ENCODE measurements at regions not wholly inside any gene's neighbourhood (a gene's known extent, or its start where the extent isn't known, plus 50 kb on each side); places are given as distances from the start of the nearest gene placed in this dataset.

GRCh38 chr7:38020121-38020785 is 99.8 kb downstream of the EPDR1 start:
- Histone ChIP-seq H4K20me1 (ENCODE audit: insufficient read depth, low read length) (no peaks in the 10 kb centered on the region), H3K9ac (ENCODE audit: low read length) (no peak overlapping the region), H3K27me3 (ENCODE audit: insufficient read depth, low read length) (no peaks in the 10 kb centered on the region), H3K9me3 (ENCODE audit: insufficient read depth, low read depth, low read length) (no peaks in the 10 kb centered on the region), H3K36me3 (ENCODE audit: insufficient read depth, low read length) (no peaks in the 10 kb centered on the region), H3K4me3 (ENCODE audit: insufficient read depth, low read depth, low read length) (no peak overlapping the region), H3K79me2 (ENCODE audit: insufficient read depth, low read length) (no peaks in the 10 kb centered on the region), H3K4me1 (ENCODE audit: insufficient read depth, low read length) (no peaks in the 10 kb centered on the region), H2AFZ (ENCODE audit: low read depth, low read length) (no peak overlapping the region), H3K4me2 (ENCODE audit: low read length) (no peak overlapping the region), H3K27ac (ENCODE audit: low read depth, low read length) (no peak overlapping the region)
- FAIRE-seq (no peak), DNase-seq (ENCODE audit: low read depth) (peak; percentile 79)
- Mint-ChIP-seq H3K27me3 (ENCODE audit: low read depth, unreplicated experiment) (no peaks in the 10 kb centered on the region), H3K27ac (ENCODE audit: unreplicated experiment) (no peak overlapping the region), H3K9me3 (ENCODE audit: unreplicated experiment) (no peaks in the 10 kb centered on the region), H3K36me3 (ENCODE audit: low read depth, unreplicated experiment) (no peaks in the 10 kb centered on the region), H3K4me3 (ENCODE audit: unreplicated experiment) (no peak overlapping the region), H3K4me1 (ENCODE audit: low read depth, unreplicated experiment) (peaks cover 3% of the 10 kb centered on the region)
- TF ChIP-seq CTCF (IDR thresholded peaks at IDR 0.05; ENCODE audit: insufficient read depth, low read depth, low read length) (no peak), EZH2 (IDR thresholded peaks at IDR 0.05; ENCODE audit: insufficient read depth, low read length) (no peak)

GRCh38 chr7:38021892-38022291 is 101.5 kb downstream of the EPDR1 start:
- H3K27ac Mint-ChIP-seq (ENCODE audit: unreplicated experiment) = no peak overlapping the region
- no peak overlapping the region for H3K4me3 Mint-ChIP-seq (ENCODE audit: unreplicated experiment)
- H3K4me1 Mint-ChIP-seq (ENCODE audit: low read depth, unreplicated experiment) = peaks cover 3% of the 10 kb centered on the region
- no peak overlapping the region for H3K4me2 ChIP-seq (ENCODE audit: low read length)
- H3K9me3 Mint-ChIP-seq (ENCODE audit: unreplicated experiment) = no peaks in the 10 kb centered on the region
- FAIRE-seq (no peak), DNase-seq (ENCODE audit: low read depth) (no peak)
- no peak overlapping the region for H2AFZ ChIP-seq (ENCODE audit: low read depth, low read length)
- no peak overlapping the region for H3K27ac ChIP-seq (ENCODE audit: low read depth, low read length)
- no peaks in the 10 kb centered on the region for H3K36me3 Mint-ChIP-seq (ENCODE audit: low read depth, unreplicated experiment)
- TF ChIP-seq CTCF (IDR thresholded peaks at IDR 0.05; ENCODE audit: insufficient read depth, low read depth, low read length) = no peak
- no peaks in the 10 kb centered on the region for H4K20me1 ChIP-seq (ENCODE audit: insufficient read depth, low read length)
- no peaks in the 10 kb centered on the region for H3K79me2 ChIP-seq (ENCODE audit: insufficient read depth, low read length)
- H3K9me3 ChIP-seq (ENCODE audit: insufficient read depth, low read depth, low read length) = no peaks in the 10 kb centered on the region
- no peaks in the 10 kb centered on the region for H3K4me1 ChIP-seq (ENCODE audit: insufficient read depth, low read length)
- H3K9ac ChIP-seq (ENCODE audit: low read length) = no peak overlapping the region
- H3K36me3 ChIP-seq (ENCODE audit: insufficient read depth, low read length) = no peaks in the 10 kb centered on the region
- no peaks in the 10 kb centered on the region for H3K27me3 ChIP-seq (ENCODE audit: insufficient read depth, low read length)
- no peak overlapping the region for H3K4me3 ChIP-seq (ENCODE audit: insufficient read depth, low read depth, low read length)
- H3K27me3 Mint-ChIP-seq (ENCODE audit: low read depth, unreplicated experiment) = no peaks in the 10 kb centered on the region

GRCh38 chr7:38025815-38026214 is 105.4 kb downstream of the EPDR1 start:
- no peak overlapping the region for H3K4me2 ChIP-seq (ENCODE audit: low read length)
- no peaks in the 10 kb centered on the region for H3K27me3 ChIP-seq (ENCODE audit: insufficient read depth, low read length)
- H3K9me3 ChIP-seq (ENCODE audit: insufficient read depth, low read depth, low read length) = no peaks in the 10 kb centered on the region
- no peak overlapping the region for H2AFZ ChIP-seq (ENCODE audit: low read depth, low read length)
- H3K9ac ChIP-seq (ENCODE audit: low read length) = no peak overlapping the region
- Mint-ChIP-seq H3K27me3 (ENCODE audit: low read depth, unreplicated experiment) (no peaks in the 10 kb centered on the region), H3K9me3 (ENCODE audit: unreplicated experiment) (no peaks in the 10 kb centered on the region), H3K4me1 (ENCODE audit: low read depth, unreplicated experiment) (no peaks in the 10 kb centered on the region), H3K36me3 (ENCODE audit: low read depth, unreplicated experiment) (no peaks in the 10 kb centered on the region), H3K27ac (ENCODE audit: unreplicated experiment) (no peak overlapping the region), H3K4me3 (ENCODE audit: unreplicated experiment) (no peak overlapping the region)
- H3K4me3 ChIP-seq (ENCODE audit: insufficient read depth, low read depth, low read length) = no peak overlapping the region
- H3K4me1 ChIP-seq (ENCODE audit: insufficient read depth, low read length) = no peaks in the 10 kb centered on the region
- no peak overlapping the region for H3K27ac ChIP-seq (ENCODE audit: low read depth, low read length)
- no peaks in the 10 kb centered on the region for H3K36me3 ChIP-seq (ENCODE audit: insufficient read depth, low read length)
- no peaks in the 10 kb centered on the region for H4K20me1 ChIP-seq (ENCODE audit: insufficient read depth, low read length)
- DNase-seq (ENCODE audit: low read depth) (no peak), FAIRE-seq (no peak)
- no peaks in the 10 kb centered on the region for H3K79me2 ChIP-seq (ENCODE audit: insufficient read depth, low read length)
- no peak for TF ChIP-seq EZH2 (IDR thresholded peaks at IDR 0.05; ENCODE audit: insufficient read depth, low read length)
- TF ChIP-seq CTCF (IDR thresholded peaks at IDR 0.05; ENCODE audit: insufficient read depth, low read depth, low read length) = no peak

Data from astrocyte (in vitro differentiated cells and primary cell).